SU-DHL-6 (cell line): ENCODE measurements at regions not wholly inside any gene's neighbourhood (a gene's known extent, or its start where the extent isn't known, plus 50 kb on each side); places are given as distances from the start of the nearest gene placed in this dataset.
"Not testable (repeated sequence)": the region's sequence is repeated elsewhere in the genome, so short reads cannot be mapped to it uniquely, and the experiment has no call there.

Experiments used
- EZH2phosphoT487 ChIP-seq: fragments of 200-600 bp; sonication (generic), shearing (Covaris generic); conservative IDR thresholded peaks from 2 replicates; pipeline ENCODE4 v1.6.1; 2018; ENCODE audit warnings: mild to moderate bottlenecking, antibody characterized with exemption, low read length, moderate library complexity, mixed read lengths
- TF ChIP-seq, protein P1 (sequence below): fragments of 200-600 bp; sonication (generic); IDR thresholded peaks from one replicate; pipeline ENCODE4 v1.5.1; 2017; ENCODE audit warnings: antibody characterized with exemption, mild to moderate bottlenecking, low read length, moderate library complexity; ENCODE audit not compliant: insufficient read depth, poor library complexity, severe bottlenecking

DNA sequence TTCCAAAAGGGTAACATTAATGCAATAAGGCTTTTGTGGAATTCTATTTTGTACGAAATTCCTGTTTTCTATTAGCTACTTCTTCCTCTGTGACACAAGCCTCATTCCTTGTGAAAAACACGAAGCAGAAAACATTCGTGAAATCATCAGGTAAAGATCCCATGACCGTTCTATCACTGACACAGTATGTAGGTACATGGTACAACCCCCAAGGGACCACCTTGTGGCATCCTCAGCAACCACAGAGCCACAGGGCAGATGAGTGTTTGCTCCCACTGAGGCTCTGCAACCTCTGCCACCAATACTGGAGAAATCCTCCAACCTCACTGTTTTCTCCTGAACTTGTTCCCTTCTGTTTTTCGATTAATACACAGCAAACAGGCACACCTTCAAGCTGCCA is 118.4 kb upstream of the SAMD11 start:
- TF ChIP-seq, protein P1, sequence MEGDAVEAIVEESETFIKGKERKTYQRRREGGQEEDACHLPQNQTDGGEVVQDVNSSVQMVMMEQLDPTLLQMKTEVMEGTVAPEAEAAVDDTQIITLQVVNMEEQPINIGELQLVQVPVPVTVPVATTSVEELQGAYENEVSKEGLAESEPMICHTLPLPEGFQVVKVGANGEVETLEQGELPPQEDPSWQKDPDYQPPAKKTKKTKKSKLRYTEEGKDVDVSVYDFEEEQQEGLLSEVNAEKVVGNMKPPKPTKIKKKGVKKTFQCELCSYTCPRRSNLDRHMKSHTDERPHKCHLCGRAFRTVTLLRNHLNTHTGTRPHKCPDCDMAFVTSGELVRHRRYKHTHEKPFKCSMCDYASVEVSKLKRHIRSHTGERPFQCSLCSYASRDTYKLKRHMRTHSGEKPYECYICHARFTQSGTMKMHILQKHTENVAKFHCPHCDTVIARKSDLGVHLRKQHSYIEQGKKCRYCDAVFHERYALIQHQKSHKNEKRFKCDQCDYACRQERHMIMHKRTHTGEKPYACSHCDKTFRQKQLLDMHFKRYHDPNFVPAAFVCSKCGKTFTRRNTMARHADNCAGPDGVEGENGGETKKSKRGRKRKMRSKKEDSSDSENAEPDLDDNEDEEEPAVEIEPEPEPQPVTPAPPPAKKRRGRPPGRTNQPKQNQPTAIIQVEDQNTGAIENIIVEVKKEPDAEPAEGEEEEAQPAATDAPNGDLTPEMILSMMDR = not testable (repeated sequence)
- not testable (repeated sequence) for TF ChIP-seq EZH2phosphoT487
